ENCODE measurements at regions not wholly inside any gene's neighbourhood (a gene's known extent, or its start where the extent isn't known, plus 50 kb on each side); places are given as distances from the start of the nearest gene placed in this dataset.

GRCh38 chr15:36323615-36324014, 255.8 kb upstream of the CDIN1 start:
- Histone ChIP-seq H3K4me1 (no peaks in the 10 kb centered on the region), H3K9me3 (no peaks in the 10 kb centered on the region), H3K27ac (replicated peaks in 1 of 4) (no peak overlapping the region), H3K36me3 (no peaks in the 10 kb centered on the region), H3K4me3 (no peak overlapping the region), H3K27me3 (no peaks in the 10 kb centered on the region)
- WGBS = 89% methylated on average over 3 of the region's 3 CpGs
- intact Hi-C loops (cut with DNase I) = no loop called here
- TF ChIP-seq CTCF (IDR thresholded peaks at IDR 0.05) (no peak), EP300 (IDR thresholded peaks at IDR 0.05) (no peak), POLR2AphosphoS5 (IDR thresholded peaks at IDR 0.05) (no peak), POLR2A (IDR thresholded peaks at IDR 0.05; ENCODE audit: low read depth) (no peak)
- no peak for DNase-seq (ENCODE audit: extremely low spot score)

- Histone ChIP-seq H3K4me1 (no peaks in the 10 kb centered on the region), H3K27me3 (no peaks in the 10 kb centered on the region), H3K27ac (replicated peaks in 1 of 4) (no peak overlapping the region), H3K9me3 (no peaks in the 10 kb centered on the region), H3K36me3 (no peaks in the 10 kb centered on the region), H3K4me3 (no peak overlapping the region)
- WGBS = 94% methylated on average over 2 of the region's 2 CpGs
- TF ChIP-seq CTCF (IDR thresholded peaks at IDR 0.05) (no peak), POLR2AphosphoS5 (IDR thresholded peaks at IDR 0.05) (no peak), EP300 (IDR thresholded peaks at IDR 0.05) (no peak), POLR2A (IDR thresholded peaks at IDR 0.05; ENCODE audit: low read depth) (no peak)
- no peak for DNase-seq (ENCODE audit: extremely low spot score)
- intact Hi-C loops (cut with DNase I) = no loop called here
These were observed 254.2 kb upstream of the CDIN1 start for GRCh38 chr15:36325206-36325605.

- no peak for TF ChIP-seq POLR2A (IDR thresholded peaks at IDR 0.05; ENCODE audit: low read depth)
- TF ChIP-seq CTCF (IDR thresholded peaks at IDR 0.05) = no peak
- TF ChIP-seq EP300 (IDR thresholded peaks at IDR 0.05) = no peak
- TF ChIP-seq POLR2AphosphoS5 (IDR thresholded peaks at IDR 0.05) = no peak
- no peaks in the 10 kb centered on the region for H3K9me3 ChIP-seq
- no peaks in the 10 kb centered on the region for H3K36me3 ChIP-seq
- intact Hi-C loops (cut with DNase I) = no loop called here
- DNase-seq (ENCODE audit: extremely low spot score) = no peak
- H3K4me1 ChIP-seq = no peaks in the 10 kb centered on the region
- no peak overlapping the region for H3K27ac ChIP-seq (replicated peaks in 1 of 4)
- WGBS = 96% methylated on average over 9 of the region's 9 CpGs
- no peaks in the 10 kb centered on the region for H3K27me3 ChIP-seq
- H3K4me3 ChIP-seq = no peak overlapping the region
These were observed 249.8 kb upstream of the CDIN1 start for GRCh38 chr15:36329592-36329991.

- 80% methylated on average over 3 of the region's 3 CpGs for WGBS
- H3K4me1 ChIP-seq = no peaks in the 10 kb centered on the region
- H3K4me3 ChIP-seq = no peak overlapping the region
- intact Hi-C loops (cut with DNase I) = no loop called here
- H3K27ac ChIP-seq (replicated peaks in 1 of 4) = no peak overlapping the region
- TF ChIP-seq POLR2A (IDR thresholded peaks at IDR 0.05; ENCODE audit: low read depth) (no peak), POLR2AphosphoS5 (IDR thresholded peaks at IDR 0.05) (no peak), EP300 (IDR thresholded peaks at IDR 0.05) (no peak), CTCF (IDR thresholded peaks at IDR 0.05) (no peak)
- DNase-seq (ENCODE audit: extremely low spot score) = no peak
- no peaks in the 10 kb centered on the region for H3K9me3 ChIP-seq
- H3K36me3 ChIP-seq = no peaks in the 10 kb centered on the region
- H3K27me3 ChIP-seq = no peaks in the 10 kb centered on the region
These were observed 248.8 kb upstream of the CDIN1 start for GRCh38 chr15:36330598-36330997.

- Histone ChIP-seq H3K4me3 (peak overlapping the region in 1 of 4 donors; percentile 18), H3K27ac (replicated peaks in 1 of 4) (no peak overlapping the region), H3K4me1 (no peaks in the 10 kb centered on the region), H3K9me3 (no peaks in the 10 kb centered on the region), H3K27me3 (no peaks in the 10 kb centered on the region), H3K36me3 (no peaks in the 10 kb centered on the region)
- intact Hi-C loops (cut with DNase I) = no loop called here
- DNase-seq (ENCODE audit: extremely low spot score) = no peak
- WGBS = 81% methylated on average over 6 of the region's 6 CpGs
- TF ChIP-seq CTCF (IDR thresholded peaks at IDR 0.05) (no peak), EP300 (IDR thresholded peaks at IDR 0.05) (no peak), POLR2AphosphoS5 (IDR thresholded peaks at IDR 0.05) (no peak), POLR2A (IDR thresholded peaks at IDR 0.05; ENCODE audit: low read depth) (no peak)
These were observed 247.7 kb upstream of the CDIN1 start for GRCh38 chr15:36331531-36332275.

All from esophagus muscularis mucosa (tissue), 4 donors.